Activated B cell treated with CpG ODN at 0.5 μM for 24 hours (primary cell): ENCODE measurements at regions not wholly inside any gene's neighbourhood (a gene's known extent, or its start where the extent isn't known, plus 50 kb on each side); places are given as distances from the start of the nearest gene placed in this dataset.

ENCODE experiments used
- ATAC-seq: fragments of 200-7000 bp; cut with Tn5 transposase; one replicate; pipeline ENCODE4 v1.10.0; 2021; ENCODE audit warnings: low read depth, mild to moderate bottlenecking, moderate library complexity
- CTCF ChIA-PET: fragments of 350-600 bp; sonication (Branson Sonifier 250); formaldehyde crosslinking; loops from one replicate; lab custom pipeline; 2021; ENCODE audit warnings: antibody characterized with exemption; lab: Charles Lee
- POLR2A ChIA-PET: fragments of 350-600 bp; sonication (Branson Sonifier 250); formaldehyde crosslinking; loops from one replicate; lab custom pipeline; 2021; ENCODE audit warnings: antibody characterized with exemption; lab: Charles Lee
- DNase-seq: peaks from one replicate; pipeline ENCODE4 v3.0.0; 2022
- H3K27ac Mint-ChIP-seq: one replicate; pipeline ENCODE4 v1.8.0; 2020; ENCODE audit warnings: mixed read lengths
- H3K27me3 Mint-ChIP-seq: one replicate; pipeline ENCODE4 v1.8.0; 2021; ENCODE audit warnings: mixed read lengths
- H3K36me3 Mint-ChIP-seq: one replicate; pipeline ENCODE4 v1.8.0; 2021; ENCODE audit warnings: low read depth, mixed read lengths
- H3K4me1 Mint-ChIP-seq: one replicate; pipeline ENCODE4 v1.8.0; 2021; ENCODE audit warnings: mixed read lengths
- H3K4me3 Mint-ChIP-seq: one replicate; pipeline ENCODE4 v1.8.0; 2020; ENCODE audit warnings: mild to moderate bottlenecking, mixed read lengths
- H3K9me3 Mint-ChIP-seq: one replicate; pipeline ENCODE4 v1.8.0; 2020; ENCODE audit warnings: mixed read lengths
- intact Hi-C: fragments of 100-400 bp; cut with micrococcal nuclease; formaldehyde crosslinking; loops from one replicate; pipeline ENCODE4 v1.15.1; 2024
- TF ChIP-seq, protein P1 (sequence below): fragments of 200-600 bp; IDR thresholded peaks from one replicate; pipeline ENCODE4 v1.8.0; 2022; ENCODE audit warnings: antibody characterized with exemption, mild to moderate bottlenecking

GRCh38 chr7:131109759-131110296, 217.8 kb upstream of the MKLN1 start:
- H3K4me1 Mint-ChIP-seq: peaks cover 59% of the 10 kb centered on the region
- POLR2A ChIA-PET: interaction anchor here (0.6 to 4.9 kb wide), 11 partner anchors 10 to 313 kb away, joined by 3 to 51 read pairs (median 5); partner anchors contain the start of gene MKLN1
- H3K36me3 Mint-ChIP-seq: peaks cover 22% of the 10 kb centered on the region

GRCh38 chr7:131110297-131111080, 217.2 kb upstream of the MKLN1 start:
- intact Hi-C loops: loop anchor here (1.0 kb wide), 1 partner anchor 125 kb away; no protein-coding TSS in a partner anchor
- CTCF ChIA-PET: interaction anchor here (0.7 to 1.5 kb wide), 3 partner anchors 12 to 68 kb away, joined by 3 to 5 read pairs (median 5); no protein-coding TSS in a partner anchor
- Mint-ChIP-seq H3K4me3 (peak overlapping the region; percentile 99), H3K9me3 (no peaks in the 10 kb centered on the region), H3K4me1 (peaks cover 52% of the 10 kb centered on the region), H3K36me3 (peaks cover 15% of the 10 kb centered on the region), H3K27me3 (no peaks in the 10 kb centered on the region), H3K27ac (peak overlapping the region; percentile 78)
- no peak for ATAC-seq
- POLR2A ChIA-PET: interaction anchor here (0.5 to 4.9 kb wide), 10 partner anchors 13 to 312 kb away, joined by 3 to 51 read pairs (median 4); no protein-coding TSS in a partner anchor
- TF ChIP-seq, protein P1, sequence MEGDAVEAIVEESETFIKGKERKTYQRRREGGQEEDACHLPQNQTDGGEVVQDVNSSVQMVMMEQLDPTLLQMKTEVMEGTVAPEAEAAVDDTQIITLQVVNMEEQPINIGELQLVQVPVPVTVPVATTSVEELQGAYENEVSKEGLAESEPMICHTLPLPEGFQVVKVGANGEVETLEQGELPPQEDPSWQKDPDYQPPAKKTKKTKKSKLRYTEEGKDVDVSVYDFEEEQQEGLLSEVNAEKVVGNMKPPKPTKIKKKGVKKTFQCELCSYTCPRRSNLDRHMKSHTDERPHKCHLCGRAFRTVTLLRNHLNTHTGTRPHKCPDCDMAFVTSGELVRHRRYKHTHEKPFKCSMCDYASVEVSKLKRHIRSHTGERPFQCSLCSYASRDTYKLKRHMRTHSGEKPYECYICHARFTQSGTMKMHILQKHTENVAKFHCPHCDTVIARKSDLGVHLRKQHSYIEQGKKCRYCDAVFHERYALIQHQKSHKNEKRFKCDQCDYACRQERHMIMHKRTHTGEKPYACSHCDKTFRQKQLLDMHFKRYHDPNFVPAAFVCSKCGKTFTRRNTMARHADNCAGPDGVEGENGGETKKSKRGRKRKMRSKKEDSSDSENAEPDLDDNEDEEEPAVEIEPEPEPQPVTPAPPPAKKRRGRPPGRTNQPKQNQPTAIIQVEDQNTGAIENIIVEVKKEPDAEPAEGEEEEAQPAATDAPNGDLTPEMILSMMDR: no peak
- DNase-seq: no peak

More at GRCh38 chr7:131109759-131110296, 217.8 kb upstream of the MKLN1 start:
- H3K27me3 Mint-ChIP-seq: no peaks in the 10 kb centered on the region
- peak; percentile 4 for ATAC-seq
- peak overlapping the region; percentile 99 for H3K4me3 Mint-ChIP-seq
- TF ChIP-seq, protein P1: no peak
- peak; percentile 63 for DNase-seq
- CTCF ChIA-PET: interaction anchor here (1.0 to 1.5 kb wide), 3 partner anchors 13 to 72 kb away, joined by 3 to 5 read pairs (median 5); no protein-coding TSS in a partner anchor
- intact Hi-C loops: loop anchor here (5.0 kb wide), 1 partner anchor 168 kb away; no protein-coding TSS in a partner anchor
- H3K27ac Mint-ChIP-seq: peak overlapping the region; percentile 78
- H3K9me3 Mint-ChIP-seq: no peaks in the 10 kb centered on the region

DNA sequence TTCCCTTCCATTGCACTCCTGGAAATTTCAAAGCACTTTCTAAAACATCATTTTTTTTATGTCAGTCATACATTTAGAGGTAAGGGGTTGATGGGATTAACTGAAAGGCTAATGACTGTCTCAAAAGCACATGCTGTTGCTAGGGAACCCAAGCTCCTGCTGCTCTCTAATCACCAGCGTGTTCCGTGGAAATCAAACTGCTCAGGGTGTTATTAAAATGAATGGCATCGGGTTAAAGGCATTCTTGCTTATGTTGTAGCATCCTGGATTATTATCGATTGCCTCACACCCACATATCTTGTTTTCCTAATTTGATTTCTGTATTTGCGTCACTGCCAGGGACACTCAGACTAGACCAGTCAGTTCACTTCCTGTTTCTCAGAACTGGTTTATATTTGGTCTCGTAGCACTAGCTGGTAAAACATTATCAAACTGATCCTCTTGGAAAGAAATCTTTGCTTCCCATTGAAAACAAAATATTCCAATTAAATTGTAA, 216.5 kb upstream of the MKLN1 start:
- Mint-ChIP-seq H3K4me1 (peaks cover 52% of the 10 kb centered on the region), H3K4me3 (peak overlapping the region; percentile 99), H3K36me3 (peaks cover 14% of the 10 kb centered on the region), H3K27ac (peak overlapping the region; percentile 78), H3K27me3 (no peaks in the 10 kb centered on the region), H3K9me3 (no peaks in the 10 kb centered on the region)
- ATAC-seq: peak; percentile 8
- TF ChIP-seq, protein P1: no peak
- intact Hi-C loops: loop anchor here (1.0 kb wide), 1 partner anchor 124 kb away; no protein-coding TSS in a partner anchor
- DNase-seq: no peak
- POLR2A ChIA-PET: interaction anchor here (0.5 to 4.9 kb wide), 6 partner anchors 12 to 215 kb away, joined by 3 to 51 read pairs (median 3); no protein-coding TSS in a partner anchor
- CTCF ChIA-PET: interaction anchor here (0.7 kb wide), 1 partner anchor 69 kb away, joined by 3 read pairs; no protein-coding TSS in a partner anchor

- intact Hi-C loops: loop anchor here (1.0 kb wide), 1 partner anchor 124 kb away; no protein-coding TSS in a partner anchor
- H3K27me3 Mint-ChIP-seq: no peaks in the 10 kb centered on the region
Measured at GRCh38 chr7:131111792-131112191, 215.9 kb upstream of the MKLN1 start.

More at GRCh38 chr7:131111792-131112191, 215.9 kb upstream of the MKLN1 start:
- ATAC-seq (no peak), DNase-seq (no peak)
- H3K9me3 Mint-ChIP-seq: no peaks in the 10 kb centered on the region
- CTCF ChIA-PET: no interaction called here
- peak overlapping the region; percentile 7 for H3K4me3 Mint-ChIP-seq
- H3K27ac Mint-ChIP-seq: no peak overlapping the region
- H3K4me1 Mint-ChIP-seq: peaks cover 52% of the 10 kb centered on the region
- POLR2A ChIA-PET: interaction anchor here (0.6 to 4.9 kb wide), 6 partner anchors 12 to 278 kb away, joined by 3 to 51 read pairs (median 4); no protein-coding TSS in a partner anchor
- TF ChIP-seq, protein P1: no peak
- peaks cover 8% of the 10 kb centered on the region for H3K36me3 Mint-ChIP-seq
